Kidney tubule cell (primary cell): ENCODE measurements at regions not wholly inside any gene's neighbourhood (a gene's known extent, or its start where the extent isn't known, plus 50 kb on each side); places are given as distances from the start of the nearest gene placed in this dataset.

ENCODE experiments used
- DNase-seq: peaks from one replicate; pipeline ENCODE4 v3.0.0-alpha.2; 2018; ENCODE audit warnings: low spot score

DNA sequence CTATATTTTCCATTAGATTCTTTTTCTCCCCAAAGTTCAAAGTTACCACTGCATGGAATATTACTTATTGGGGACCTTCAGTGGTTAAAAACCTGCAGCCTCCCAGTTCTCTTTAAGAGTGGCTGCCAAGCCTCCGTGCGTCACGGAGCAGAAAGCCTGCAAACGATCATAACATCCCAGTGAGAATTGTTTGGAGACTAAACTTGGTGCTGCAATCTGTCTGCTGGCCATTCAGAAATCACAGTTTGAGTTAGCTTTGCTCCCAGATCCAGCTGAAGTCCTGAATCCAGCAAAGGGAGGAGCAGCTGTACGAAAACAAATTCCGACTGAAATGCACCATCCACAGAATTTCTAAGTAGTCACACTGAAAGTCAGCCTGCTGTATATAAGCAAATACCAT lies 213.5 kb upstream of the PDE10A start:
- no peak for DNase-seq

DNA sequence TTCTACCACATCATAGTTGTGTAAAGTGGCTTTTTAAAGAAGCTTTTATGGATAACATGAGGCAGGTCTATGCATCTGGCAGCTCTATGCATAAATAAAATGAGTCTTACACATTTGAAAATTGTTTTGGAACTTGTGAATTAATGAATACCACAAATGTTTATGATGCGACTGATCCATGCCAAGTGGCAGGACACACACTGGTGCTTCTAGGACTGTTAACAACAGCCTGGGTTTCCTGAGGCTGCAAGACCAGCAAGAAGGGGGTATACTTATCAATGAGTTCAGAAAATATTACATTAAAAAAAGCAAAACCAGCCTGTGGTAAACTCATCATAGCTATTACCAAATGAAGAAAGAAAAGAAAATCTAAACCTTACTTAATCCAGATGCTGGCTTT lies 212.9 kb upstream of the PDE10A start:
- no peak for DNase-seq

DNA sequence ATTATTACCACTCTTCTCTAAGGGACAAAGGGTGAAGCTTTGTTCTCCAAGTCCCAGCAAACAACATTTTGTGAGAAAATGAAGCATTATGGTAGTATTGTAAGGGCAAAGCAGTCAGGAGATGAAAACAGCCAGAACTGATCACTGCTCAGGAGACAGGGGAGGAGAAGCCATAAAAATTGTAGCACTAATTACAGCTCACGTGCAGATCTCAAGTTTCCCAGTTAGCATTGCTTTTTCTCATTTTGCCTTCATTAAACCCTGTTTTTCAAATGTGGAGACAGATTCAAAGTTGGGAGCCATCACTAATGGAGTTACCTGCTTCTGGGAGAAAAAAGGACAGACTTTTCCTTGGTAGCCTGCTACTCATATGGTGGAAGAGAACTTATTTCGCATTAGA lies 210.9 kb upstream of the PDE10A start:
- DNase-seq: no peak

DNA sequence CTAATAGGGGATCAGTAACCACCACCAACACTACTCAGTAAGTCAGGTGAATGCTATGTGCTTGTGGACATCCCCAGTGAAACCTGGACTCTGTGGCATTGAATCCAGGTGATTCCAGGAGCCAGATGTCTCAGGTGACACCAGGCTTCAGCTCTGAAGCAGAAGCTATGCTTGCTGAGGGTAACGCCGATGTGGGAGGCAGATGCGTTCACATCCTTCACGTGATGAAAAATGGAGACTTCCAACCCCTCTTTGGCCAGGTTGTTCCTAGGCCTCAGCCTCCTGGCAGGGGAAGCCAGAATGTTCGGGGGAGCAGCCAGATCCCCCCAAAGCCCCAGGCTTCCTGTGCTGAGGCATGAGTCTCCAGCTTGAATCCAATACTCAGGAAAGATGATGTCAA lies 209.8 kb upstream of the PDE10A start:
- DNase-seq: no peak

- DNase-seq: no peak
These were observed 209.3 kb upstream of the PDE10A start for GRCh38 chr6:165872311-165872710.

GRCh38 chr6:165871571-165871970 lies 208.5 kb upstream of the PDE10A start:
- no peak for DNase-seq

GRCh38 chr6:165869526-165869925 lies 206.5 kb upstream of the PDE10A start:
- DNase-seq: no peak

- DNase-seq: no peak
These were observed 201.9 kb upstream of the PDE10A start for GRCh38 chr6:165864925-165865324.

DNA sequence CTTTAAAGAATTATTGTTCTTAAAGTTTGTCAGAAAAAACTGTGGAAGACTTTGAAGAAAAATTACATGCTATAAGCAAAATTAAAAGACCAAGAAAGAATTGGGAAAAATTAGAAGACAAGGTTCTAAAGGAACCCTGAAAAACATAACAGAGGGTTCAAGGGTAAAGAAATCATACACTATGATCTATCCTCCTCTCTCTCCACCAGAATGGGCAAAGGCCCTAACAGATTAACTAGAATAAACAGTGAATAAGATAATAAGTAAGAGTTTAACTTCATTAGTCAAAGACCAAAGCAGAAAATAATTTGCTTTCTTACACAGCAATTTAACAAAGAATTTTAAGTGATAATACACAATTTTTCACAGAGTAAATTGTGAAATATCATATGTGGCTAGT lies 201.2 kb upstream of the PDE10A start:
- no peak for DNase-seq

DNA sequence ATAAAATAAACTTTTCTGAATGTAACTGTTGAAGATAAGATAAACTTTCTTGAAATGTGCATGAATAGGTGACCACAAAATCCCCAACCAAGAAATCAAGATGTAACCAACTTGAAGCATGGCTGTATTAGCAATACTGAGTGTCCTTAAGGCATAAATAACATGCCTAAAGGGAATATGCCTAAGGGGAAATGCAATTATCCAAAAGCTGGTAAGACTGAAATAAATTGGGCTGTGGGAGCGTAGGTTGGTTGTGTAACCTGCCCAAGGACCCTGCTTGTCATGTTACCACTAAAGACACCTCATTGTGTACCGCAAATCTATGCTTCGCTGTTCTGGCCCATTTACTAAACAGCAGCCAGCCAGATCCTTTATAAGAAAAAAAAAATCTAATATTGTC lies 200.8 kb upstream of the PDE10A start:
- no peak for DNase-seq

DNA sequence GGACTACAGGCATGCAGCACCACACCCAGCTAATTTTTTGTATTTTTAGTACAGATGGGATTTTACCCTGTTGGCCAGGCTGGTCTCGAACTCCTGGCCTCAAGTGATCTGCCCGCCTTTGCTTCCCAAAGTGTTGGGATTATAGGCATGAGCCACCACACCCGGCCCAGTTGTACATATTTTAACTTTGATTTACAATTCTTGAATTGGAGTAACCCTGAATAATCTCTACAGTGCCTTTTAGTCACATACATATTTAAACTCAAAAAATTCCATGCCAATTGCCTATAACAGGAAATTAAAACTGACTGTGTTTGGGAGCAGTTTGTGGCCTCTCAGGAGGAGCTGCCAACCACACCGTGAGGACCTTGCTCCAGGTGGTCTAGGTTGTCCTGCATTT lies 199.8 kb upstream of the PDE10A start:
- no peak for DNase-seq

DNA sequence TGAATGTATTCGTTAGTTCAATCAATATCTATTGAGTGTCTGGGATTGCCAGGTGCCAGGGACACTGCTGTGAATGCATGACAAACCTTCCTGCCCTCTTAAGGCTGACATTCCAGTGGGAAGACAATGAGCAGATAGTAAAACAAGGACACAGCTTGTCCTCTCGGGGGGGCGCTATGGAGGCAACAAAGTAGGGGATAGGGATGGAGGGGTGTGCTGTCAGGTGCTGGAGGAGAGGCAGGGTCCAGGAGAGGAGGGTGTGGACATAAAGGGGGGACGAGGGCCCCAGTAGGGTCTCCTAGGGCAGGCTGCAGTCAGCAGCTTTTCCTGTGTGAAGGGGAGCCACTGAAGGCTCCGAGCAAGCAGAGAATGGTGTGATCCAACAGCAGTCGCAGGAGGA lies 198.2 kb upstream of the PDE10A start:
- no peak for DNase-seq

GRCh38 chr6:165858586-165858985 lies 195.5 kb upstream of the PDE10A start:
- peak; percentile 22 for DNase-seq

GRCh38 chr6:165855856-165856255 lies 192.8 kb upstream of the PDE10A start:
- DNase-seq: no peak

DNA sequence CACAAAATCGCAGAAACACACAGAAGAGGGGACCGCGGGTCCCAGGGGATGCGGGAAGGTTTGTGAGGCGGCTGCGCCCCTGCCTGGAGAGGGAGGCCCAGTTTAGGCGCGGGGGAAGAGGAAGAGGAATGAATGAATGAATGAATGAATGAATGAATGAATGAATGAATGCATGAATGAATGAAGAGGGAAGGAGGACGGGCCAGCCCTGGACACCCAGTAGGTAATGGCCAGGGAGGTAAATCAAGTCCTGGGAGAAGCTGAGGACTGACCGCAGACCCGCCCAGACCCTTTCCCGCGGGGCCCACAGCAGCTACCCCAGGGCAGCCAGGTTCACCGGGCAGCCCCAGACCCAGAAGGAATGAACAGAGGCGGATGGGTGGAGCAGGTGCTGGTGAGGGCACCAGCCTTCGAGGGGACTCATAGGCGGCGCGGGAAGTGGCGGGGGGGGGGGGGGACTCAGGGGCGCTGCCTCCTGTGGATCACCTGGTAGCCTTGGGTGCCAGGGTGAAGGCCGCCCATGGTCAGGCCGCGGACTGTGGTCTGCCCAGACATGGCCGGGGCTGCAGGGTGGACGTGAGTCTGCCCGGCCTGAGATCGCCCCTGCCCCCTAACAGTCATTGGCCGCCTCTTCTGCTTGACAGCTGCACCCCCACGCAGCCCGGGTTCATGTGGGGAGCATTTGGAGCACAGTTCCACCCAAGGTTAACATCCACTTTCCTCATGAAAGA lies 192.0 kb upstream of the PDE10A start:
- no peak for DNase-seq

DNA sequence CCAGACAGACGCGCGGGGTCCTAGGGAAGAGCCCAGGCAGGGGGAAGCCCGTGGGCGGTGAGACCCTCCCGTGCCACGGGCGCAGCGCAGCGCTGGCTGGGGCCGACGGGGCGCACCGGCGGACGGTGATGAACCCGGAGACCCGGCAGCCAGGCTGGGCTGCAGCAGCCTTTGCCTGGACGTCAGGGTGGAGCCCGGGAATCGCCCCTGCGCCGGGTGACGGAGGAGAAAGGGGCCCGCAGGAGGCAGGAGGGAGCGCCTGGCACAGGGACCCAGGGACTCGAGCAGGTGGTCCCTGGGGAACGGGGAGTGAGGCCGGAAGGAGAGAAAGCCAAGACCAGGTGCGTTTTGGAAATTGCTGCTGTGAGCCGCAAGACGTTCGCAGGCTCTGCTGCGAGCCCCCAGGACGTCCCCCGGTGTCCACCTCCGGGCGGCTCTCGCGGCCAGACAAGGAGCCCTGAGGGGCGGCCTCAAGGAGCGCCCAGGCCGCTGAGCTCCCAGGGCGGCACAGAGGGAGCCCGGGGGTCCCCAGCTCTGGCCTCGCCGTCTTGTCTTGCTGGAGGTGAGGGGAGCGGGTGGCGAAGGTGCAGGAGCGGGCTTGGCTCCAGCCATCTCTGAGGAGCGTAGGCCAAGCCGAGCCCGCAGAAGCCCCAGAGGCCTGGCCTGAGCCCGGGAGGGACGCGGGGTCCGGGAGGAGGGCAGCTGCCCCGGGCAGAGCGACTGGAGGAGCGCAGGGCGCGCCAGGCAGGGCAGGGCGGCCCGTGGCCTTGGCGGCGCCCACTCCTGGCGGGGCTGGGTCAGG lies 191.2 kb upstream of the PDE10A start:
- no peak for DNase-seq

- DNase-seq: no peak
These were observed 189.6 kb upstream of the PDE10A start for GRCh38 chr6:165852676-165853075.

- DNase-seq: peak; percentile 57
These were observed 187.5 kb upstream of the PDE10A start for GRCh38 chr6:165850434-165851019.

- DNase-seq: peak; percentile 3
These were observed 186.7 kb upstream of the PDE10A start for GRCh38 chr6:165849534-165850430.

- no peak for DNase-seq
These were observed 185.0 kb upstream of the PDE10A start for GRCh38 chr6:165848086-165848426.

GRCh38 chr6:165847407-165848085 lies 184.5 kb upstream of the PDE10A start:
- DNase-seq: no peak
